NCI-H1930 (cell line): ENCODE measurements at regions not wholly inside any gene's neighbourhood (a gene's known extent, or its start where the extent isn't known, plus 50 kb on each side); places are given as distances from the start of the nearest gene placed in this dataset.

ENCODE experiments used
- DNase-seq, 2 experiments: peaks; one replicate each; lab custom pipeline; 2025; lab: John Stamatoyannopoulos, UW

GRCh38 chr13:109670776-109671175 lies 115.6 kb downstream of the IRS2 start:
- no peak for DNase-seq

- no peak for DNase-seq
Observed at GRCh38 chr13:109669956-109670355, 116.4 kb downstream of the IRS2 start.

GRCh38 chr13:109669234-109669612 lies 117.2 kb downstream of the IRS2 start:
- DNase-seq, result no peak

GRCh38 chr13:109668433-109669233 lies 117.8 kb downstream of the IRS2 start:
- no peak for DNase-seq

DNA sequence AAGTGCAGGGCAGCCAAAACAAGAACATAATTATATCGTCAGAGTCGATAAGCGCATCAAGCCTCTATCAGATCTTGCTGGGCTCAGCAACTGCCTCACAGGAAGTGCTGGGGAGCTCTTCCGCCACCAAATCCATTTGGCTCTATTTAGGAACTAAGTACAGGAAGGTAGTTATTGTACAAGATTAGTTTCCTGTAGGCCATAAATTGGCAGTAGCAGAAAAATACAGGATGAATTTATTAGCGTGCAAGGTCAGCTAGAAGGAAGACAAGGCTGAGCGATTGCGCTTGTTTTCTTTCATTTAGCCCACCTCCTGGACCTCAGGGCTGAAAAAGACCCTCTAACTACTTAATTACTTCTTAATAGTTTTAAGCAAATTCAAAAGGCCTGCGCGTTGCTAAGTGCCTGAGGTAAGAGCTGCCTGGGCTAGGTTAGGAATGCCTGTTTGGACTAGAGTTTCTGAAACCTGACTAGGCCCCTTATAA lies 118.5 kb downstream of the IRS2 start:
- no peak for DNase-seq

- DNase-seq, result no peak
Observed at GRCh38 chr13:109667056-109667455, 119.3 kb downstream of the IRS2 start.

- no peak for DNase-seq
Observed at GRCh38 chr13:109666656-109667055, 119.7 kb downstream of the IRS2 start.

DNA sequence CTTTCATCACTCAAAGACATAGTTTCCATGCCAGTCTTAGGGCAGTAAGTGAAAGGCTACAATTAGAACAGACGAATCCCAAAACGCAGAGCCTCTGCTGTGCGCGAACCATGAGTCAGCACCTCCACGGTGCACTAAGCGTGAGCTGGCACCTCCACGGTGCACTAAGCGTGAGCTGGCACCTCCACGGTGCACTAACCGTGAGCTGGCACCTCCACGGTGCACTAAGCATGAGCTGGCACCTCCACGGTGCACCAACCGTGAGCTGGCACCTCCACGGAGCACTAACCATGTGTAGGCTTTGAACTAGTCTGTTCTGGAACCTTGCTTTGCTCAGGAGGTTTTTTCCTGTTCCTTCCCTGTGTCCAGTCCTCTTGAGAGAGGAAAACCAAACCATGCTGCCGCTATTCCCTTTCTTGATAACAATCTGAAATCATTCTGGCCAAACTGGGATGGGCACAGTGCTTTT lies 120.6 kb downstream of the IRS2 start:
- DNase-seq, result no peak

GRCh38 chr13:109665240-109665639 lies 121.1 kb downstream of the IRS2 start:
- no peak for DNase-seq

GRCh38 chr13:109657395-109657794 lies 129.0 kb downstream of the IRS2 start:
- DNase-seq, result no peak

GRCh38 chr13:109656206-109656605 lies 130.2 kb downstream of the IRS2 start:
- no peak for DNase-seq

- DNase-seq, result no peak
Observed at GRCh38 chr13:109655611-109656010, 130.8 kb downstream of the IRS2 start.

- DNase-seq, result no peak
Observed at GRCh38 chr13:109655206-109655600, 131.2 kb downstream of the IRS2 start.

DNA sequence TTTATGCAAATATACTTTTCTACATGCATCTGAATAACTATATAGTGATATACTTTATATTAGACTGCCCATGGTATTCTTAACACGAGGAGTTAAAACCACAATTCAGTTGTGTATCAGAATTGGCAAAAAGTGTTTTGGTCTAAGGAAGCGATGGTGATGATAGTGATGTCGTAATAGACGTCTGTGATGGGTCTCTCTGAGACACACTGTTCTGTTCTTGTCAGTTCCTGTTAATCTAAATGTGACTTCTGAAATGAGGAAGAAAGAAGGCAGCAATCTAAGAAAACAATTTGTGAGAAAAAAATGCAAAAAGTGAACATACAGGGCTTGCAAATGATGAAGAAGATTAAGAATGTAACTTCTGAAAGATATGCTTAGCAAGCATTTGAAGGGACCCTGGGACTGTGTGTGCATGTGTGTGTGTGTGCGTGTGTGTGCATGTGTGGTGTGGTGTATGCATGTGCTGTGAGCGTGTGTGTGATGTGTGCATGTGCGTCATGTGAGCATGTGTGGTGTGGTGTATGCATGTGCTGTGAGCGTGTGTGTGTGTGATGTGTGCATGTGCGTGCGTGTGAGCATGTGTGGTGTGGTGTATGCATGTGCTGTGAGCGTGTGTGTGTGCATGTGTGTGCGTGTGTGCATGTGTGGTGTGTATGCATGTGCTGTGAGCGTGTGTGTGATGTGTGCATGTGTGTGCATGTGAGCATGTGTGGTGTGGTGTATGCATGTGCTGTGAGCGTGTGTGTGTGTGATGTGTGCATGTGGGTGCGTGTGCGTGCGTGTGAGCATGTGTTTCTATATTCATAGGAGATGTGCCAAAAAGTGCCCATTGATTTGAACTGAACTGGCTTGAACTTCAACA lies 131.8 kb downstream of the IRS2 start:
- no peak for DNase-seq

DNA sequence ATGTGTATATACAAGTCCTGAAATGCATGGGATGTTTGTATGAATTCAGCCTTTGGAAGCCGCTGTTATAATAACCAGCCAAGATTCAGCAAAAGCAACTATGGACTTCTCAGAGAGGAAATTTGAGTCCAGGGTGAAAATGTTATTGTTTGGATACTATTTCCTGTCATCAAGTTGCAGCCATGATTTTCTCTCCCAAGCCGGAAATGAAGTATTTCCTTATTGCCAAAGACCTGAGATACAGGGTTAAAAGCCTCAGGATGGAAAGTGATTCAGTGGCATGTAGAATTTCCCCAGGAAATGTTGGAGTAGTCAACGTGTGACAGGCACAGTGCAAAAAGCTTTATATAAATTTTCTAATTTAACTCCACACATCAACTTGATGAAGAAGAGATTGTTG lies 133.9 kb downstream of the IRS2 start:
- DNase-seq, result no peak

GRCh38 chr13:109651854-109652253 lies 134.5 kb downstream of the IRS2 start:
- no peak for DNase-seq

DNA sequence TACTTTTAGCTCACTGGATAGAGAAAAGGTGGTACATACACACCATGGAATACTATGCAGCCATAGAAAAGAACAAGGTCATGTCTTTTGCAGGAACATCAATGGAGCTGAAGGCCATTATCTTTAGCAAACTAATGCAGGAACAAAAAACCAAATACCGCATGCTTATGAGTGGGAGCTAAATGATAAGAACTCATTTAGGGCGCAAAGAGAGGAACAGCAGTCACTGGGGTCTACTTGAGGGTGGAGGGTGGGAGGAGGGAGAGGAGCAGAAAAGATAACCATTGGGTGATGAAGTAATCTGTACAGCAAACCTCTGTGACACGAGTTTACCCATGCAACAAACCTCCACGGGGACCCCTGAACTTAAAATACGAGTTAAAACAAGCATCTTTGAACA lies 135.1 kb downstream of the IRS2 start:
- no peak for DNase-seq

GRCh38 chr13:109650861-109651260 lies 135.5 kb downstream of the IRS2 start:
- no peak for DNase-seq

- no peak for DNase-seq
Observed at GRCh38 chr13:109649713-109650112, 136.7 kb downstream of the IRS2 start.

DNA sequence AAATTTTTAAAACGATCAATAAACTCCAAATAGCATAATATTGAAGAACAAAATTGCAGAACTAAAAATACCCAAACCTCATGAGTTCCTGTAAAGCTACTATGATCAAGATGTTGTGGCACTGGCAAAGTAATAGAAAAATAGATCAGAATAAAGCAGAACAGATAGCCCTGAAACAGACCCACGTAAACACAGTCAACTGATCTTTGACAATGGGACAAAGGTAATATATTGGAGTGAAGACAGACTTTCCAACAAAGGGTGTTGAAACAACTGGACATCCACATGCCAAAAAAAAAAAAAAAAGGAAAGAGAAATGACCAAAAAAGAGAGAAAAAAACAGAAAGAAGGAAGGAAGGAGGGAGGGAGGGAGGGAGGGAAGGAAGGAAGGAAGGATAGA lies 138.7 kb downstream of the IRS2 start:
- no peak for DNase-seq

GRCh38 chr13:109647053-109647452 lies 139.3 kb downstream of the IRS2 start:
- no peak for DNase-seq

DNA sequence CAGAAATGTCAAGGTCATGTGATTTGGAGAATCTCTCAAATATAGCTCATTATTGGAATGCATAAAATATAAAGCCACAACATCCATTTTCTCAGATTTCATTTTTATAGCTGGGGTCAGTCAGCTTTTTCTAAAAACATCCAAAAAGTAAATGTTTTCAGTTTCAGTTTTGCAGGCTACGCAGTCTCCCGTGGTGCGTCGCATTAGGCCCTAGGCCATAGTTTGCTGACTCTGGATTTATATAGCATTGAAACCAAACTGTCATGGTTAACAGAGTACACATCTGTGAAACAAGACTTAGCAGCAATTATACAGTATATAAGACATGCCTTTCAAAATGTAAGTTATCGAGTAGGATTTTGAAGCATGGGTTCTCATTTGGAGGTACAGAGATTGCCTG lies 140.0 kb downstream of the IRS2 start:
- DNase-seq, result no peak

DNA sequence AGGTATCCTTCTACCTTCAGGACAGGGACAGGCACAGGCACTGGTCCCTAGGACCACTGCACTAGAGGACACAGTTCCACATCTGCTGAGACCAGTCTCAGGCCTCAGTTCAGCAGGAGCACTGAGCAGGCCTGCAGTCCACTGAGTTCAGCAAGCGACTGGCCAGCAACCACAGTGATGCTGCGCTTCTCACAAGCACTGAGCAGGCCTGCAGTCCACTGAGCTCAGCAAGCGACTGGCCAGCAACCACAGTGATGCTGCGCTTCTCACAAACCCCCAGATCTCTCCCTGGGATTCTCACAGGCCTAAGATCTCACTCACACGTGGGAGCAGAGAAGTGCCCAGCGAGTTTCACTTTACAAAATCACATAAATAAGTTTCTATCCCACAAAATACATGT lies 140.6 kb downstream of the IRS2 start:
- DNase-seq, result no peak
